PC-9 (cell line): ENCODE measurements at regions not wholly inside any gene's neighbourhood (a gene's known extent, or its start where the extent isn't known, plus 50 kb on each side); places are given as distances from the start of the nearest gene placed in this dataset.

Source experiments
- EZH2 ChIP-seq: fragments of 200-600 bp; sonication (generic); IDR thresholded peaks from 2 replicates; pipeline ENCODE4 v1.8.0; 2017; ENCODE audit warnings: antibody characterized with exemption, low read depth
- TF ChIP-seq, protein P1 (sequence below): fragments of 200-600 bp; sonication (generic); conservative IDR thresholded peaks from 2 replicates; pipeline ENCODE4 v1.6.1; 2017; ENCODE audit warnings: mixed run types, antibody characterized with exemption, mild to moderate bottlenecking, moderate library complexity

DNA sequence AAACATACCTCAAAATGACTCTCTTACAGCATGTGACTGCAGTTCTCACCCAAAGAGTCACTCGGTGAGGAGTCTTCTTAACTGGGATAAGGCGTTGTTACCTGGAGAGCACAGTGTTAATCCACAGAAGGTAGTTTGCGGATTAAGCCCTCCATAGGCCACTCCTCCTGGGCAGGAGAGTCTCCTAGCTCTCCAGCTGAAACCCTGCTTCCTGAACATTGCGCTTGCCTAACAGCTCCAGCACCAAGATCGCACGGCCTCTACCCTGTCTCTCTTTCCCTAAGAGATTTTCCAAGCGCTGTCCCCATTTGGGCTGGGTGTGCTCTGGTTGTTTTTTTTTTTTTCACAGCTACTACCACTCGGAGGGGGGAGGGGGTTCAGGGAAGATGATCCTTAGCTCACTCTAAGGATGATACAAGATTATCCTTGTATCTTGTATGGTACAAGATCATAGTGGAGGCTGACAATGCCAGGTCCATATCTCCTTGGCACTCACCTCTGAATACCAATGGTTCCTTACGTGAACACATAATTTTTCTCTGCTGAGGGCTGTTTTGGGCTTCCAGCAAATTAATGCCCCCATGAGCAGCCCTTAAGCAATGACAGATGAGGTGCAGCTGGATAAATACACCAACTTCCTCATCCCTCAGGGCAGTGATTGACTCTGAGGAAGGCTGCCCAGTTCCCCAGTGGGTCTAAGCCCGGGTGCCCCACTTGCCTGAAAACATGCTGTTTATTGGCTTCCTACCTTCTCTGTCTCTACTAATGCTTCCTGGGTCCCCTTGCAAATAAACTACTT is 185.2 kb upstream of the TSC22D2 start:
- TF ChIP-seq, protein P1, sequence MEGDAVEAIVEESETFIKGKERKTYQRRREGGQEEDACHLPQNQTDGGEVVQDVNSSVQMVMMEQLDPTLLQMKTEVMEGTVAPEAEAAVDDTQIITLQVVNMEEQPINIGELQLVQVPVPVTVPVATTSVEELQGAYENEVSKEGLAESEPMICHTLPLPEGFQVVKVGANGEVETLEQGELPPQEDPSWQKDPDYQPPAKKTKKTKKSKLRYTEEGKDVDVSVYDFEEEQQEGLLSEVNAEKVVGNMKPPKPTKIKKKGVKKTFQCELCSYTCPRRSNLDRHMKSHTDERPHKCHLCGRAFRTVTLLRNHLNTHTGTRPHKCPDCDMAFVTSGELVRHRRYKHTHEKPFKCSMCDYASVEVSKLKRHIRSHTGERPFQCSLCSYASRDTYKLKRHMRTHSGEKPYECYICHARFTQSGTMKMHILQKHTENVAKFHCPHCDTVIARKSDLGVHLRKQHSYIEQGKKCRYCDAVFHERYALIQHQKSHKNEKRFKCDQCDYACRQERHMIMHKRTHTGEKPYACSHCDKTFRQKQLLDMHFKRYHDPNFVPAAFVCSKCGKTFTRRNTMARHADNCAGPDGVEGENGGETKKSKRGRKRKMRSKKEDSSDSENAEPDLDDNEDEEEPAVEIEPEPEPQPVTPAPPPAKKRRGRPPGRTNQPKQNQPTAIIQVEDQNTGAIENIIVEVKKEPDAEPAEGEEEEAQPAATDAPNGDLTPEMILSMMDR: no peak
- TF ChIP-seq EZH2: no peak
